Sciatic nerve (tissue), 2 donors: ENCODE measurements at regions not wholly inside any gene's neighbourhood (a gene's known extent, or its start where the extent isn't known, plus 50 kb on each side); places are given as distances from the start of the nearest gene placed in this dataset.

Experiments
- ATAC-seq: fragments of 200-7000 bp; cut with Tn5 transposase; one replicate; pipeline ENCODE4 v1.9.1; 2020; ENCODE audit warnings: mild to moderate bottlenecking, moderate library complexity
- DNase-seq: peaks from one replicate; pipeline ENCODE4 v3.0.0-alpha.2; 2020; ENCODE audit warnings: low spot score
- intact Hi-C: fragments of 100-400 bp; cut with DNase I; formaldehyde crosslinking; loops from one replicate; pipeline ENCODE4 v1.14.2; 2022
- donor health status: DM: no; HTN: no; CAD: no.
- donor health status: DM: no; HTN: no; CAD: no.

- no peak for ATAC-seq
- DNase-seq, result no peak
- intact Hi-C loops, result no loop called here
These were observed 161.6 kb upstream of the TSLP start for GRCh38 chr5:110909950-110910349.

DNA sequence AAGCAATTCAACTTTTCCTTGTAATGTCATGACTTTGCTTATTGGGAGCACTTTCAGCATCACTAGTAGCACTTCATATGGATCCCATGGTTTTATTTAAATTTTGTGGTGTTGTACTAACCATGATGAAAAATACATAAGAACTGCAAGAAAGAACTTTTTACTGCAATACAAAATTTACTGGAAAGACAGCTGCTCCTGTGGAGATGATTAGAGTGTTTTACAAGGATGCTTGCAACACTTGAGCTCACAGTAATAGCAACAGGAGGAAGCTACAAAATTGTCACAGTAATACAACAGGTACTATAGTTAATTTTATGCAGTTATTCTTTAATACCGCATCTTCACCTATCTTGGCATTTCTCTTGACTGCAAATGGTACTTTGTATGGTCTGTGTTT, 158.3 kb upstream of the TSLP start:
- intact Hi-C loops, result no loop called here
- DNase-seq, result no peak
- no peak for ATAC-seq

- no peak for DNase-seq
- intact Hi-C loops, result no loop called here
- ATAC-seq, result peak; percentile 52
These were observed 155.0 kb upstream of the TSLP start for GRCh38 chr5:110916381-110917049.

GRCh38 chr5:110917161-110917875, 154.2 kb upstream of the TSLP start:
- ATAC-seq, result no peak
- intact Hi-C loops, result no loop called here
- no peak for DNase-seq

GRCh38 chr5:110918683-110919082, 152.8 kb upstream of the TSLP start:
- DNase-seq (no peak), ATAC-seq (no peak)
- intact Hi-C loops, result no loop called here

DNA sequence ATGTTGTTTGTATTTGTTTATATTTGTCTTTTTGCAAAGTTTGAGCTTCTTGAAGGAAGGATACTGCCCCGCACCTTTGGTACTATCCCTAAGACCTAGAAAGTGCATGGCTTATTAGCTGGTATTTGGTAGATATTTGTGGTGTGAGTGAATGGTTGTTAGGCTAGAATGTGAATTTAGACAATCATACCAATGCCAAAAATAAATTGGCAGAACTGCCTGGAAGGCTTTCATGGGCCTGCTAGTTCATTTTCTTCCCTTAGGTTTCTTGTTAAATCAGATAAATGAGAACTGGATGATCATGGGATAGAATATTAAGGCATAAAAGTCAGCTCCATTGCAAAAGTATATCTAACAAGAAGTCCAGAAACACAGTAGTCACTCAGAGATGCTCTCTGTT, 147.5 kb upstream of the TSLP start:
- ATAC-seq (no peak), DNase-seq (no peak)

DNA sequence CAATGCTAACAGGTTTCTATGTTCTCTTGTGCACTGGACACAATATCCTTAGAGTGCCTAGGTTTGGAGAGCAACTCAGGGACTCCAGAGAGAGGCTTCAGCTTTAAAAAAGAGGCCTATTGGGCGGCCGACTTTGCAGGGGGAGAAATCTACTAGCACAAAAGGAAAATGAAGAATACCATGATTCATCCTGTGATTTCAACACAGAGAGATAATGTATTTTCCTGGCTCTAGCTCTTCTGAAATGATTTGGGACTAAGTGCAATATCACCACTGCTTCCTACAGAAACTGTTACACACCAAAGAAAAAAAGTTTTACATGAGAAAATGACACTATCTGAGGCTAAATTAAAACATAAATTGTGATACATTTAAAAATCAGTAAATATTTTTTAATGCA, 146.1 kb upstream of the TSLP start:
- ATAC-seq (no peak), DNase-seq (no peak)
- intact Hi-C loops, result no loop called here

More for the DNA sequence above, 147.5 kb upstream of the TSLP start:
- intact Hi-C loops, result no loop called here

GRCh38 chr5:110925916-110926315, 145.6 kb upstream of the TSLP start:
- ATAC-seq (no peak), DNase-seq (no peak)
- intact Hi-C loops, result no loop called here

DNA sequence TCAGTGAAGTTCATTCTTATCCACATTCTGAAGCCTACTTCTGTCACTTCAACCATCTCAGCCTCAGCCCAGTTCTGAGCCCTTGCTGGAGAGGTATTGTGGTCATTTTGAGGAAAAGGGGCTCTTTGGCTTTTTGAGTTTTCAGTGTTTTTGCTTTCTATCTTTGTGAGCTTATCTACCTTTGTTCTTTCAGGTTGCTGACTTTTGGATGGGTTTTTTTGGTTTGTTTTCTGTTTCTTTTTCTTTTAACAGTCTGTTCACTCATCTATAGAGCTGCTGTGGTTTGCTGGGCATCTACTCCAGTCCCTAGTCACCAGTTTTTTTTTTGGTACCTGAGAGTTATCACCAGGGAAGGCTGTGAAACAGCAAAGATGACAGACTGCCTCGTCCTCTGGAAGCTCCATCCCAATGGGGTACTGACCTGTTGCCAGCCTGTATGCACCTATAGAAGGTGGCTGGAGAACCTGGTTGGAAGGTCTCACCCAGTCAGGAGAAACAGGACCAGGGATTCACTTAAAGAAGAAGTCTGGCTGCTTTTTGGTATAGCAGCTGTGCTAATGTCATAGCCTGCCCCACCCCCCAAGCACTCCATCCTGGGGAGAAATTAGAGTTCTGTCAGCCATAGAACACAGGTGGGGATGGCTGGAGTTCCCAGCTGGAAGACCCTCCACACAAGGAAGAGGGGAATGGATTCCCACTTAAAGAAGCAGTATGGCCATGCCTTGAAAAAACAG, 138.6 kb upstream of the TSLP start:
- intact Hi-C loops, result no loop called here
- no peak for ATAC-seq

GRCh38 chr5:110940136-110940535, 131.4 kb upstream of the TSLP start:
- intact Hi-C loops, result no loop called here
- no peak for DNase-seq
- ATAC-seq, result no peak

More for the DNA sequence above, 138.6 kb upstream of the TSLP start:
- no peak for DNase-seq

- intact Hi-C loops, result no loop called here
- no peak for DNase-seq
- ATAC-seq, result no peak
These were observed 125.6 kb upstream of the TSLP start for GRCh38 chr5:110945874-110946436.

GRCh38 chr5:110951373-110951791, 120.1 kb upstream of the TSLP start:
- intact Hi-C loops, result no loop called here
- ATAC-seq, result no peak

DNA sequence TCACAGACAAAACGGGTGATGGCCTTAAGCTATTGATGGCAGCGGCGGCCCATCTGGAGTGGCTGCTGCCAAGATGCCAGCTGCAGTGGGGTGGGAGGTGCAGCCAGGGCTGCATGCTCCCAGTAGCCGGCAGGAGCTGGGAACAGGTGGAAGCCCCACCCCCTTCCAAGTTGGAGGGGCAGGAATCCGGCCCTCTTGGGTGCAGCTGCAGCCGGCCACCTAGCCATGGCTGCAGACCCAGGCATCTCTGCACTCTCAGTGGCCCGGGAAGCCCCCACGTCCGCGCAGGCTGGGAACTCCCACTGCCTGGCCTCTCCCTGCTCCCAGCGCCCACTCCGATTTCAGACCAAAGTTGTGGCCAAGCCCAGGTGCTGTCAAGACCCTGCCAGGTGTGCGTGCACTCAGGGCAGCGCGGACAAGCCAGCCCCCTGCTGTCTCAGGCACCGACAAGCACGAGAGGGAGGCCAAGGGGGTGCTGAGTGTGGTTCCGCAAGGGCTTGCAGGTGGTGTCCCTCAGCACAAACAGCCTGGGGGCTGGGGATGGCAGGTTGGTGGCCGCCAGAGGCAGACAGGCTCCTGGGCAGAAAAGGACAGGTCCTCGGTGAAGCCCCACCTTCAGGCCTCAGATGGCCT, 115.1 kb upstream of the TSLP start:
- DNase-seq (no peak), ATAC-seq (peak; percentile 34)
- intact Hi-C loops, result no loop called here

More at GRCh38 chr5:110951373-110951791, 120.1 kb upstream of the TSLP start:
- no peak for DNase-seq

DNA sequence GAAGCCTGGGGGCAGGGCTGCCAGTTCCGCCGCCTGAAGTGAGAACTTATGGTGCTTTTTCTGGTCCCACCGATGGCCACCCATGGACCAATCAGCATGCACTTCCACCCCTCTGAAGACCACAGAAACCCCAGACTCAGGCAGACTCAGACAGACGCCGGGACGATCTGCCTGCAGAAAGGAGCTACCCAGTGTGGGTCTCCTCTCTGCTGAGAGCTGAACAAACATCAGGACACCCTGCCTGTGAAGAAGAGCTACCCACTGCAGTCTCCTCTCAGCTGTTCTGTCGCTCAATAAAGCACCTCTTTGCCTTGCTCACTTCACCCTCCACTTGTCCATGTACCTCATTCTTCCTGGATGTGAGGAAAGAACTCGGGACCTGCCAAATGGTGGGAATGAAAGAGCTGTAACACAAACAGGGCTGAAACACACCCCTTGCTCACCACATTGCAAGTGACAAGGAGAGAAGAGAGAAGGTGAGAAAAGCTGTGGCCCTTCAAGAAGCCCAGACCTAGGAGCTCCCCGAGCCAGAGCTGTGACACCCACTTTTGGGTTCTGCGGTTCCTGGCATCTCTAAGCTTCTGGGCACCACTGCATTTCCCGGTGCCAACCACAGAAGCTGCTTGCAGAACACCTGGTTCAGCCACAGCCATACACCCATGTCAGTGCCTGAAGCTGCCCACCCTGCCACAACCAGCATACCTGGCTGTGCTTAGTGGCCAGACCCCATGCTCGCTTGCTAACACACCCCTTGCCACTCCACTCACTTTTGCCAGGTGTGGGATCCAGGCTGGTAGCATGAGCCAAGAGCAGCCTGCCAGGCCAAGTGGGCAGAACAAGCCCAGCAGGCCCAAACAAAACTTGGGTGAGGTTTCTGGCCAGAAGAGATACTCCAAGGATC, 114.3 kb upstream of the TSLP start:
- intact Hi-C loops, result no loop called here
- DNase-seq (no peak), ATAC-seq (no peak)

DNA sequence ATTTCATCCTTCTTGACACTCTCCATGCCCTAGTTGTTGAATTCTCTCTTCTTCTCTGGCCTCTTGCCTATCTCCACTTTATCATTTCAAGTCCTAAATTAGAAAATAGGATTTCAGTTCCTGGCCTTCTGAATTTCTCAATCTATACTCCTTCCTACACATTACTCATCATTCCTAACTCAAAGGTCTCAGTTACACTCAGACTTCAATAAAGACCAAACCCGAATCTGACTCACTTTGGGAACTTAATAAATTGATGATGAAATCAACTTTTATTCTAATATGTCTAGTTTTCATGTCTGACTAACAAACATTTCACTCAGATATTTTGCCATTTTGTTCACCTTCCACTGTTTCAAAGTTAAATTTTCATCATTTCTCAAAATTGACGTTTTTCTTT, 113.6 kb upstream of the TSLP start:
- intact Hi-C loops, result no loop called here
- ATAC-seq (no peak), DNase-seq (no peak)

- ATAC-seq, result no peak
- intact Hi-C loops, result no loop called here
- no peak for DNase-seq
These were observed 108.0 kb upstream of the TSLP start for GRCh38 chr5:110963495-110963894.

DNA sequence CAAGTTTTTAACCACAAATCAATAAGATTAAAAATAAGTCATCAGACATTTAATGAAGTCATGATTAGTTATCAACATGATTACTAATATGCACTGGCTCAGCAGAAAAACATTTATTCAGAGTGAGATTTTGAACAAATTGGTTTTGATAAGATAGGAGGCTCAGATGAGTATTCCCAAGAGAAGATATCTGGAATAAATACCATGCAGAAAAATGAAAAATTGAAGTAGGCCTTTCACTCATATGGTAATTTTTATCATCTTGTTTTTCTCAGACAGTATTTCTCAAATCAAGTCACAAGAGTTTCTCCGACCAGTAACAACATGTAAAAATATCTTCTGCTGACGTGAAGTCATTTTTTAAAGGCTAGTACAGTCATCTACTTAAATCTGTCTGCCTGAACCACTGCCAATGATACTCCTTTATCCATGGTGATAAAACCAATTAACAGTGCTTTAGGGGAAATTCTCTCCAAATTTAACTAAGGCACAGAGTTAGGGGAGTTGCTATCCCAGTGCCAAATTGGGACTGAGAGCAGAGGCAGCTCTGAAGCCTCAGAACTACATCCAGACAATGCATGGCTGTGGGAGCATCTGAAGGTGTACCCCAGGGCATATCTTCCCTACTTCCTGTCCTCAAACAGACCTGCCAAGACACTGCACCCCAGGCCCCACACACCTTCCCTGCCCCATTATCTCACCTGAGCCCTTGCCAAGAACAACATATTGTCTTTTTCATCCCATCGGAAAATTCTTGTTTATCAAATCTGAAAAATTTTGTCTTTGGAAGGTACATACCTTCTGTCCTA, 105.5 kb upstream of the TSLP start:
- DNase-seq, result no peak
- no peak for ATAC-seq
- intact Hi-C loops, result no loop called here
